SK-N-MC (cell line): ENCODE measurements at regions not wholly inside any gene's neighbourhood (a gene's known extent, or its start where the extent isn't known, plus 50 kb on each side); places are given as distances from the start of the nearest gene placed in this dataset.

Source experiments
- EZH2 ChIP-seq: fragments of 200-600 bp; sonication (generic); IDR thresholded peaks from one replicate; pipeline ENCODE4 v1.6.1; 2017; ENCODE audit warnings: antibody characterized with exemption
- FOXP2 ChIP-seq: optimal IDR thresholded peaks from 2 replicates; pipeline ENCODE3; 2011; ENCODE audit warnings: mild to moderate bottlenecking, moderate library complexity; ENCODE audit not compliant: insufficient read depth; ENCODE audit errors: extremely low read length, control extremely low read depth
- POLR2AphosphoS5 ChIP-seq: IDR thresholded peaks from 2 replicates; pipeline ENCODE4 v1.6.1; 2012; ENCODE audit warnings: mild to moderate bottlenecking, low read depth, low read length, borderline replicate concordance

DNA sequence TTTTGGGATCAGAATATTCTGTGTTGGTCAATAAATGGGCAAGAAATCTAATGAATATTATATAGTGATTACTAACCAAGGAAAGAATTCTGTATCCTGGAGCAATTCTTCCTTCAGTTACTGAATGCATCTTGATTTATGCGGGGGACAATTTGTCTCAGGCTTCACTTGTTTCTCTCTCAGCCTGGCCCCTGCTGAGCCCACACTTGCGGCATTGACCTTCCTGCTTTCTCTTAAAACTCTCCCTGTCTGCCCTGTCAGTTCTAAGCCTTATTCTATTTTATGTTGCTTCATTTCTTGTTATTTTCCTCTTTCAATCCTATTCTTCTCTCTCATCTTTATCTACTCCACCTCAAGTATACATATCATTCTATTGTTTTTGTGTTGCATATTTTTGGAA lies 122.1 kb upstream of the TPK1 start:
- TF ChIP-seq POLR2AphosphoS5 (no peak), EZH2 (no peak), FOXP2 (no peak)
